Mesothelial cell of epicardium (in vitro differentiated cells): ENCODE measurements at regions not wholly inside any gene's neighbourhood (a gene's known extent, or its start where the extent isn't known, plus 50 kb on each side); places are given as distances from the start of the nearest gene placed in this dataset.

Experiments used
- DNase-seq, 2 experiments: peaks; one replicate each; pipeline ENCODE4 v3.0.0; 2021; ENCODE audit warnings: low spot score in 2 of 2; ENCODE audit not compliant: unreplicated experiment in 2 of 2
- H3K27ac Mint-ChIP-seq: 2 replicates; pipeline ENCODE4 v1.8.0; 2021; ENCODE audit warnings: mixed read lengths
- H3K27me3 Mint-ChIP-seq: 2 replicates; pipeline ENCODE4 v1.8.0; 2021; ENCODE audit warnings: low read depth, mixed read lengths
- H3K36me3 Mint-ChIP-seq: 2 replicates; pipeline ENCODE4 v1.8.0; 2021; ENCODE audit warnings: mixed read lengths
- H3K4me1 Mint-ChIP-seq: 2 replicates; pipeline ENCODE4 v1.8.0; 2021; ENCODE audit warnings: mixed read lengths
- H3K4me3 Mint-ChIP-seq: 2 replicates; pipeline ENCODE4 v1.8.0; 2021; ENCODE audit warnings: mild to moderate bottlenecking, moderate library complexity, mixed read lengths
- H3K9me3 Mint-ChIP-seq: 2 replicates; pipeline ENCODE4 v1.8.0; 2021; ENCODE audit warnings: mixed read lengths
- CTCF ChIP-seq: fragments of 200-600 bp; sonication (generic); IDR thresholded peaks from one replicate; pipeline ENCODE4 v1.5.0; 2021; ENCODE audit warnings: antibody characterized with exemption; ENCODE audit not compliant: unreplicated experiment

GRCh38 chr3:147730284-147730683 is 321.1 kb downstream of the ZIC1 start:
- H3K9me3 Mint-ChIP-seq = no peaks in the 10 kb centered on the region
- no peaks in the 10 kb centered on the region for H3K36me3 Mint-ChIP-seq
- no peak for DNase-seq
- TF ChIP-seq CTCF = no peak
- no peak overlapping the region for H3K4me3 Mint-ChIP-seq
- H3K27ac Mint-ChIP-seq = no peak overlapping the region
- peaks cover 8% of the 10 kb centered on the region for H3K4me1 Mint-ChIP-seq
- peaks cover 7% of the 10 kb centered on the region for H3K27me3 Mint-ChIP-seq

GRCh38 chr3:147733217-147733616 is 324.1 kb downstream of the ZIC1 start:
- Mint-ChIP-seq H3K27ac (no peak overlapping the region), H3K36me3 (no peaks in the 10 kb centered on the region), H3K4me1 (peaks cover 8% of the 10 kb centered on the region), H3K4me3 (no peak overlapping the region), H3K27me3 (peaks cover 7% of the 10 kb centered on the region), H3K9me3 (no peaks in the 10 kb centered on the region)
- DNase-seq = no peak
- no peak for TF ChIP-seq CTCF

DNA sequence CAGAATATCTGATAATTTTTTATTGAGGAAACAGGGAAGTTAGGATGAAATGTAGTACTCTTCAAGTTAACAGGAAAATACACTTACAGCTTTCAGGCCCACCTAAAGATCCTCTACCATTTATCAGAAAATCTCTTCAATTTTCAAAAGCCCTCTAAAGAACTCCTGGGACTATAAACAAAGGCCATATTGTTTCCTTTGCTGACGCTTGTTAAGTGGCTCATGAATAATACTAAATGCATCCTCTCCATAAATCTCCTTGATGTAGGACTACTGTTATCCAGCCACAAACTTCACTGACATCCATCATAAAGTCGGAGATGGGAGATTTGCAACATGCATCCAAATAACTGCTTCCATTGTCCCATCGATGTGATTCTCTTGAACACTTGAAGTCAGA is 326.5 kb downstream of the ZIC1 start:
- H3K27me3 Mint-ChIP-seq = peaks cover 8% of the 10 kb centered on the region
- no peak for DNase-seq
- H3K9me3 Mint-ChIP-seq = no peaks in the 10 kb centered on the region
- no peak overlapping the region for H3K4me3 Mint-ChIP-seq
- peaks cover 8% of the 10 kb centered on the region for H3K4me1 Mint-ChIP-seq
- TF ChIP-seq CTCF = no peak
- no peaks in the 10 kb centered on the region for H3K36me3 Mint-ChIP-seq
- H3K27ac Mint-ChIP-seq = no peak overlapping the region

DNA sequence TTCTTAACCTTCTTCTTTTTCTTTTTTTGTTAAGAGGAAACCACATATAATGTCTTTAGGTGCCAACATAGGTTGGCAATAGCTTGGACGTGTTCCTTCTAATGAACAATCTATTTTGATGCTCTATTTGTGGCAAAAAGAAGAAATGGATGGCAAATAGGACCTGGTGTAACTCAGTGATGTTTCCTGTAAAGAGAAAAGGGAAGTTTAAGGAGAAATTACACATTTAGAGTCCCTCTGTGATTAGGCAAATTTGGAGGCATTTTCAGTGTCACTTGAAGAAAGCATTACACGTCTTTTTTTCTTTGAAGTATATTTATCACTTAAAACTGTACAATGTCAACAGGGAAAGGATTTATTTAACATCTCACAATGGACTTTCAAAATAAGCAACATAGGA is 327.1 kb downstream of the ZIC1 start:
- Mint-ChIP-seq H3K9me3 (no peaks in the 10 kb centered on the region), H3K27me3 (peaks cover 8% of the 10 kb centered on the region), H3K4me3 (no peak overlapping the region), H3K36me3 (no peaks in the 10 kb centered on the region), H3K4me1 (peaks cover 8% of the 10 kb centered on the region), H3K27ac (no peak overlapping the region)
- no peak for DNase-seq
- TF ChIP-seq CTCF = no peak

DNA sequence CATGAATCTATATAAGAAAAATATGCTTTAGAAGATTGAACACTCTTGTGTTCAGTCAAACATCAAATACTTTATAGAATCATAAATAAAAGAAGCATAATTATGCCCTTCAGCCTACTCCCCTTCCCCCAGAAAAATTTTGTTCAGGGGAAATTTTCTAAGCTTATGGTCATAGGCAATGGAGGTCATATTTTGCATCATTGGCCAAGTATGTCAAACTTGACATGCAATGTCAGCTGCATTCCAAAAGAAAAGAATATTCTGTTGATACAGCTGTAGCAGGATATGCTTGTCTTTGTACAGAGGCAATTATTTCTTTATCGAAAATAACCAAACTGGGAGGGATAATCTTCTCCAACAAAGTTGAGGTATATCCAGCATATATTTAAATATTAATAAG is 328.2 kb downstream of the ZIC1 start:
- no peak for TF ChIP-seq CTCF
- DNase-seq = no peak
- Mint-ChIP-seq H3K27me3 (peaks cover 7% of the 10 kb centered on the region), H3K9me3 (no peaks in the 10 kb centered on the region), H3K4me3 (no peak overlapping the region), H3K4me1 (peaks cover 8% of the 10 kb centered on the region), H3K27ac (no peak overlapping the region), H3K36me3 (no peaks in the 10 kb centered on the region)

- Mint-ChIP-seq H3K27ac (no peak overlapping the region), H3K9me3 (no peaks in the 10 kb centered on the region), H3K4me1 (no peaks in the 10 kb centered on the region), H3K27me3 (peaks cover 12% of the 10 kb centered on the region), H3K4me3 (no peak overlapping the region), H3K36me3 (no peaks in the 10 kb centered on the region)
- TF ChIP-seq CTCF = no peak
- no peak for DNase-seq
Measured at GRCh38 chr3:147740928-147741327, 331.8 kb downstream of the ZIC1 start.
